ENCODE measurements at regions not wholly inside any gene's neighbourhood (a gene's known extent, or its start where the extent isn't known, plus 50 kb on each side); places are given as distances from the start of the nearest gene placed in this dataset.
"Not testable (repeated sequence)": the region's sequence is repeated elsewhere in the genome, so short reads cannot be mapped to it uniquely, and the experiment has no call there.

GRCh38 chr7:131154380-131154779 is 173.3 kb upstream of the MKLN1 start:
- DNase-seq (ENCODE audit: low spot score) (no peak), ATAC-seq (no peak)

DNA sequence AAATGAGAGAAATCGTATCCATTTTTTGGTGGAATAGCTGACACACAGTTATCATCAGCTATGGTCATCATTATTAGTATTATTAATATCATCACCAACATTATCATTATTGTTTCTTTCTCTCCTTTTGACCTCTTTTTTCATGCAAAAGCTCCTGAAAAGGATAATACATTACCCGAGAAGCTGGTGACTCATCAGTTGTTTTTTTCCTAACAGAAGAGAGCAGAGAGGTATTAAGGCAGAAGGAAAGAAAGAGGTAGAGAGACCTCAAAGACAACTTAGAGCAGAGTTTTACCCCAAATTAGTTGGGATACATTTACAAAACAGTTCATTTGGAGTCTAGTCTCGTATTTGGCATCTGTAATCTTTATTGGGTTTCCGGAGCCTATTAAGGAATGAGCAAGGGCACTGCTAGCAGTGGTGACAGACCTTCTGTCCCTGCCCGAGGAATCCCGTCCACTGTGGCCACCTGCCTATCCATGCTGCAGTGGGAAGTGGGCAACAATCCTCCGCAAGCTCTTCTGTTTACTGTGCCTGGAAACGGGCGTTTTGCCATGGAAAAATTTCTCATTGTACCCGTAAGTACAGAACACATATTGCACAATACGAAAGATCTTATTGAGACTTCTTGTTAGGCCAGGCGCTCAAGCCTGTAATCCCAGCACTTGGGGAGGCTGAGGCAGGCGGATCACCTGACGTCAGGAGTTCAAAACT is 170.0 kb upstream of the MKLN1 start:
- DNase-seq (ENCODE audit: low spot score) (no peak), ATAC-seq (peak; percentile 54)

GRCh38 chr7:131158244-131158636 is 169.4 kb upstream of the MKLN1 start:
- not testable (repeated sequence) for DNase-seq (ENCODE audit: low spot score); ATAC-seq

- ATAC-seq, result no peak
- DNase-seq (ENCODE audit: low spot score), result no peak
Measured at GRCh38 chr7:131159961-131160361, 167.7 kb upstream of the MKLN1 start.

DNA sequence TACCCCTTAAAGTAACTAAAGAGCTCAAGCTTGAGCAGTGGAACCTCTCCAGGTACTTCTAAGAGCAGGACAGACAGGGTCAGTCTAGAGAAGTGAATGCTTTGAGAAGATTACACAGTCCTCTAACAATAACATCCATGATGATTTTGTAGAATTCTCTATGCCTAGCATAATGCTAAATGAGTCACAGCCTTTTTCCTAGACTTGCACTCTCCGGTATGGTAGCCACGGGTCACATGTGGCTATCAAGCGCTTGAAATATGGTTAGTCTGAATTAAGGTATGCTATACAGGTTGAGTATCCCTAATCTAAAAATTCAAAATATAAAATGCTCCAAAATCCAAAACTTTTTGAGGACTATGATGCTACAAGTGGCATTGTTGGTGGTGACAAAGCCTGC is 166.6 kb upstream of the MKLN1 start:
- ATAC-seq (no peak), DNase-seq (ENCODE audit: low spot score) (no peak)

- no peak for ATAC-seq
- DNase-seq (ENCODE audit: low spot score), result no peak
Measured at GRCh38 chr7:131164025-131164925, 163.4 kb upstream of the MKLN1 start.

- DNase-seq (ENCODE audit: low spot score), result no peak
- ATAC-seq, result no peak
Measured at GRCh38 chr7:131166066-131166465, 161.6 kb upstream of the MKLN1 start.

DNA sequence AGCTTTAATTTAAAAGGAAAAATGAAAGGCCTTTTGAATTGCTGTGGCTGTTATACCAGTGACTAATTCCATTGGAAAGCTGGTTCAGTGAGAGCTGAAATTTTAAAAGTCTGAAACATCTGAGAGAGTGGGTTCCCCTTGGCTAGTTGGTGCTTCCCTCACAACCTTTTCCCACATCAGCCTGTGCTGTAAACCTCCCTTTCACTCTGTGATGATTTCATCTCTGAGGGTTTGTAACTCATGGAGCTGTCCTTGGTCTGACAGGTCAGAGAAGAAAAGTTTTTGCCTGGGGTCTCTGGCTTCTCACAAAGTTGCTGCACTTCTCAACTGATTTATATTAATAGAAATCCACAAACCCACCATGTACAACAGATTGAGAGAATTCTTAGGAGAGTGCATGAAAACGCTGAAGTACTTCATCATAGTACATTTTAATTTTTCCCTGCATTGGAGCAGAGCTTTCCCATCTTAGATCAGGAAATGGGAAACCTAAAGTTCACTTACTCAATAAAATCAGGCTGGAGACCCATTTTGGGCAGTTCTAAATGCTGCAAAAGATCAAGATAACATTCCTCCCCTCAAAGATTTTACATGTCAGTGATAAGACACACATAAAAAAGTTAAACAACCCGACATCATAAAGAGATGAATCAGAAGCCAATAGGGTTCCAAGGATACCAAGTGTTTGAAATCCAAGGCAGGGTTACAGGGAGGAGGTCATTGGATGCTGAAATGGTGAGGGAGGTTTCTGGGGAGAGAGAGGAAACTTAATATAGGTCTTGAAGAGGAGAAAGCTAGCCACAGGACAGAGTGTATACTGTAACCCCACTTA is 157.0 kb upstream of the MKLN1 start:
- ATAC-seq (no peak), DNase-seq (ENCODE audit: low spot score) (no peak)

DNA sequence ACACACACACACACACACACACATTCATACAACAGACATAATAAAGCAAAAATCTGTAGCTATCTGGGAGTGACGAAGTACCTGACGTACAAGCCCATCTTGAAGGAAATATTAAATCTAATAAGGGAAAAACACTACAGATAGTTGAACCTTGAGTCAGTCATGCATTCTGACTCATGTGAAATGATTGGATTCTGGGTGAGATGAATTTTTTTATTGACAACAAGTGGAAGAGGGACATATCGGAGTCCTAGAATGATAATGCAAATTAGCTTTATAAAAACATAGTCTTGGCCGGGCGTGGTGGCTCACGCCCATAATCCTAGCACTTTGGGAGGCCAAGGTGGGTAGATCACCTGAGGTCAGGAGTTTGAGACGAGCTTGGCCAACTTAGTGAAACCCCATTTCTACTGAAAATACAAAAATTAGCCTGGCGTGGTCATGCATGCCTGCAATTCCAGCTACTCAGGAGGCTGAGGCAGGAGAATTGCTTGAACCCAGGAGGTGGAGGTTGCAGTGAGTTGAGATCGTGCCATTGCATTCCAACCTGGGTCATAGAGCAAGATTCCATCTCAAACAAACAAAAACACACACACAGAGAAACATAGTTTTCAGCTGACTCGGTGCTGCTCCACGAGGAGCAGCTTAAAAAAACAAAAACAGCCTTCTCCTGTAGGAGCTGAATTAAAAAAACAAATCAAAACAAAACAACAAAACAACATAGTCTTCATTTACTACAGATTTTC is 154.4 kb upstream of the MKLN1 start:
- ATAC-seq, result no peak
- DNase-seq (ENCODE audit: low spot score), result no peak

- ATAC-seq (no peak), DNase-seq (ENCODE audit: low spot score) (no peak)
Measured at GRCh38 chr7:131174391-131174790, 153.3 kb upstream of the MKLN1 start.

GRCh38 chr7:131174855-131175254 is 152.8 kb upstream of the MKLN1 start:
- DNase-seq (ENCODE audit: low spot score) (no peak), ATAC-seq (no peak)

DNA sequence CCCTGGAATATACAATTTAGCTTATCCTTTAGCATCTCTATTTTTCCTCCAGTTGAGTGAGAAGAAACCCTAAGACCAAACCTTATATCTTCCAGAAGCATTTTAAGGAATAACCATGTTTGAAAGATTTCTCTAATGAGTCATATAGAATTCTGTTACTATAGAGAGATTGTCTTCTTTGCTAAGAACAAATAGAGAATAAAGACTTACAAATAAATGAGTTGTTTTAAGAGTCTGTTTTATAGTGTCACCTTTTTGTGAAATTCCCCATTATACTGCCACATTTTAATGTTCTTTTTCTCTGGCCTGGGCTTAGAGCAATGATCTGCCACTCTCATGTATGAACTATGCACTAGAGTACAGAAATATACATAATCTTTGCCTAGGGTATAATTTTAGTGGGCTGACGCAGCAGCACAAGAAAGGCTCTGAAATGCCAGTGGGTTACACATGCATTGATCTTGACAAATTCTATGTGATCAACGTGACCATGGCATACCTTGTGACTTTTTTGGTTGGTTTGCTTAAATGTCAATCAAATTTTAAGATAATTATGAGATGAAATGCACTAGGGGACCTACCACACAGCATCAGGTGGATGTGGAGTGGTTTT is 145.1 kb upstream of the MKLN1 start:
- no peak for DNase-seq (ENCODE audit: low spot score)
- ATAC-seq, result no peak

DNA sequence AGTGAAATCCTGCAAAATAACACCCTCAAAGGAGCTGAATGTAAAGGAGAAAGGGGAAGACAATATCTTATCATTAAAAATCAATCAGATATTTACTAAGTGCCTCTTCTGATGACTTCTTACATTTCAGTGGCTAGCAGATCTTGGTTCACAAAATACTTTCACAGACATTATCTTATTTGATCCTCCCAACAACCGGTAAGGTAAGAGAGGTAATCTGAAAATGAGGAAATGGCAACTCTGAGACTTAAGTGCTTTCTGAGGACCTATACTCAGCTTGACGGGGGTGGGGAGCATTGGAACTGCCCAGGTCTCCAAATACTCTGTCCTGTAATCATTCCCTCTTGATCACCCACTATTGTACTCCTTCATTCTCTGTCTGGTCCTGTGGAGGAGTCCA is 144.6 kb upstream of the MKLN1 start:
- ATAC-seq, result no peak
- no peak for DNase-seq (ENCODE audit: low spot score)

DNA sequence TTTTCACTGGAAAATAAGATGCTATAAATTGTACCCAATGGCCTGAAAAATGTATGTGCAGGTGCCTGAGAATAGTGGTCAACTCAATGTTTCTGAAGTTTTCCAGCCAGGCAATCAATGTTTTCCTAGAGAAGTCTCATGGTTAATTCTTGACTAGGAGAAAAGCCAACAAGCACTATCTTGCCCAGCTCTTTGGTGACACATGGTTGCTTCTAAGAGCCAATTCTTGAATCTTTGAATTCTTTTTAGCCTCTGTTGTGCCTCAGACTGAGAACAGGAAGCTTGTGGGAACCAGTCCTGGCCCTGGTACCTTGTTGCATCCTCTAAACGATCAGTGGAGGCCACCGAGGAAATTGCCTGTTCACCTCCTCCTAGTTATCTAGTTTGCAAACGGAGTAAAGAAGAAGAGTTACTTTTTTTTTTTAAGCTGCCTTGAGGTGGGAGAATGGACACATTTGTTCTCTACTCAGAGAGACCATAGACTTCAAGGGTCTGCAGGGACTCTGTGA is 144.0 kb upstream of the MKLN1 start:
- ATAC-seq, result no peak
- DNase-seq (ENCODE audit: low spot score), result no peak

- no peak for DNase-seq (ENCODE audit: low spot score)
- ATAC-seq, result no peak
Measured at GRCh38 chr7:131186816-131187215, 140.9 kb upstream of the MKLN1 start.

GRCh38 chr7:131188367-131189339 is 139.0 kb upstream of the MKLN1 start:
- DNase-seq (ENCODE audit: low spot score), result no peak
- ATAC-seq, result no peak

- no peak for DNase-seq (ENCODE audit: low spot score)
- ATAC-seq, result no peak
Measured at GRCh38 chr7:131189488-131189887, 138.2 kb upstream of the MKLN1 start.

- DNase-seq (ENCODE audit: low spot score) (no peak), ATAC-seq (no peak)
Measured at GRCh38 chr7:131190146-131190545, 137.5 kb upstream of the MKLN1 start.

- DNase-seq (ENCODE audit: low spot score) (no peak), ATAC-seq (no peak)
Measured at GRCh38 chr7:131190581-131190980, 137.1 kb upstream of the MKLN1 start.

Data from left lobe of liver (tissue), 2 donors.